ENCODE measurements at regions not wholly inside any gene's neighbourhood (a gene's known extent, or its start where the extent isn't known, plus 50 kb on each side); places are given as distances from the start of the nearest gene placed in this dataset.

DNA sequence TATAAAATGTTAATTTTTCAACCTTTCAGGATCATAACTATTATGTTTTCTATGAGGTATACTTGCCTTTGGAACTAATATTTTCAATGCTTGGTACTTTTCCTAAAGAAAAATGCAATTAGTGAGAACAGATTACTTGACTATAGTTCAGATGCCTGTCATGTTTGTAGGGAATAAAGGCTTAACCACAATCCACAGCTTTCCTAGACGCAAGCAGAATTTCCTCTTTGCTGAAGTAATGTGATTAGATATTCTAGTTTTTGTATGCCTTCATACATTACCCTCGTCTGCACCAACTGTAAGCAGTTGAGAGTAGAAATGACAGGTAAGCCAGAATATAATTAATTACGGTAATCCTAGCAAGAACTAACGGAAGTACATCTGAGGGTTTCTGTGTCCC, 581.4 kb upstream of the MMS22L start:
- H3K4me3 ChIP-seq (IDR thresholded peaks at IDR 0.05; ENCODE audit: insufficient read depth, low read depth, low read length), result no peak overlapping the region
- H4K20me1 ChIP-seq (ENCODE audit: insufficient read depth), result no peaks in the 10 kb centered on the region
- H3K9ac ChIP-seq, result no peak overlapping the region
- no peaks in the 10 kb centered on the region for H3K79me2 ChIP-seq (ENCODE audit: insufficient read depth, low read depth)
- H3K27me3 ChIP-seq (ENCODE audit: insufficient read depth, low read depth), result no peaks in the 10 kb centered on the region
- H3K4me2 ChIP-seq, result no peak overlapping the region
- no peak overlapping the region for H2AFZ ChIP-seq (ENCODE audit: low read depth)
- TF ChIP-seq, protein P1, sequence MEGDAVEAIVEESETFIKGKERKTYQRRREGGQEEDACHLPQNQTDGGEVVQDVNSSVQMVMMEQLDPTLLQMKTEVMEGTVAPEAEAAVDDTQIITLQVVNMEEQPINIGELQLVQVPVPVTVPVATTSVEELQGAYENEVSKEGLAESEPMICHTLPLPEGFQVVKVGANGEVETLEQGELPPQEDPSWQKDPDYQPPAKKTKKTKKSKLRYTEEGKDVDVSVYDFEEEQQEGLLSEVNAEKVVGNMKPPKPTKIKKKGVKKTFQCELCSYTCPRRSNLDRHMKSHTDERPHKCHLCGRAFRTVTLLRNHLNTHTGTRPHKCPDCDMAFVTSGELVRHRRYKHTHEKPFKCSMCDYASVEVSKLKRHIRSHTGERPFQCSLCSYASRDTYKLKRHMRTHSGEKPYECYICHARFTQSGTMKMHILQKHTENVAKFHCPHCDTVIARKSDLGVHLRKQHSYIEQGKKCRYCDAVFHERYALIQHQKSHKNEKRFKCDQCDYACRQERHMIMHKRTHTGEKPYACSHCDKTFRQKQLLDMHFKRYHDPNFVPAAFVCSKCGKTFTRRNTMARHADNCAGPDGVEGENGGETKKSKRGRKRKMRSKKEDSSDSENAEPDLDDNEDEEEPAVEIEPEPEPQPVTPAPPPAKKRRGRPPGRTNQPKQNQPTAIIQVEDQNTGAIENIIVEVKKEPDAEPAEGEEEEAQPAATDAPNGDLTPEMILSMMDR (conservative IDR thresholded peaks at IDR 0.05; ENCODE audit: low read depth, low read length), result no peak
- H3K4me1 ChIP-seq (ENCODE audit: low read depth, poor library complexity, severe bottlenecking), result no peaks in the 10 kb centered on the region
- no peak overlapping the region for H3K27ac ChIP-seq
- no peaks in the 10 kb centered on the region for H3K36me3 ChIP-seq (ENCODE audit: insufficient read depth)

GRCh38 chr6:97864826-97865225, 581.8 kb upstream of the MMS22L start:
- TF ChIP-seq, protein P1 (conservative IDR thresholded peaks at IDR 0.05; ENCODE audit: low read depth, low read length), result no peak
- H3K79me2 ChIP-seq (ENCODE audit: insufficient read depth, low read depth), result no peaks in the 10 kb centered on the region
- no peak overlapping the region for H3K9ac ChIP-seq
- H3K4me1 ChIP-seq (ENCODE audit: low read depth, poor library complexity, severe bottlenecking), result no peaks in the 10 kb centered on the region
- no peak overlapping the region for H2AFZ ChIP-seq (ENCODE audit: low read depth)
- H3K36me3 ChIP-seq (ENCODE audit: insufficient read depth), result no peaks in the 10 kb centered on the region
- no peak overlapping the region for H3K27ac ChIP-seq
- no peaks in the 10 kb centered on the region for H3K27me3 ChIP-seq (ENCODE audit: insufficient read depth, low read depth)
- H3K4me2 ChIP-seq, result no peak overlapping the region
- H3K4me3 ChIP-seq (IDR thresholded peaks at IDR 0.05; ENCODE audit: insufficient read depth, low read depth, low read length), result no peak overlapping the region
- H4K20me1 ChIP-seq (ENCODE audit: insufficient read depth), result no peaks in the 10 kb centered on the region

DNA sequence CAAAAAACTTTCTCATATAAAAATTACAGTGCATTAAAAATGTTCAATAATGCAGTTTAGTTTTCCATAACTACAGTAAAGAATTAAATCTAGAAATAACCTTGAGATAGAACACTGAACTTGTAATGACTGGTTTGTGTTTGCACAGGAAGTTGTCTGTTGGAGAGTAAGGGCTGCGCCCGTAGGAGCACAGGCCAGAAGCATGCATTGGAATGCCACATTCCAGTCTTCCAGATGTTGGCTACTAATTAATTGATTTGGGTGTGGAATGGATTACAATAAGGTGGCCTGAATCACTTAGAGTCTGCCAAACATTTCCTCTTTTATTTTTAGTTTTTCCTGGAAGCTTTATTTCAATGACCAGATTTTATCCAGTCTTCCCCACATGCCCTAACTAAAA, 582.6 kb upstream of the MMS22L start:
- no peak overlapping the region for H3K27ac ChIP-seq
- H3K9ac ChIP-seq, result no peak overlapping the region
- no peaks in the 10 kb centered on the region for H3K27me3 ChIP-seq (ENCODE audit: insufficient read depth, low read depth)
- H3K79me2 ChIP-seq (ENCODE audit: insufficient read depth, low read depth), result no peaks in the 10 kb centered on the region
- TF ChIP-seq, protein P1 (conservative IDR thresholded peaks at IDR 0.05; ENCODE audit: low read depth, low read length), result no peak
- no peak overlapping the region for H3K4me2 ChIP-seq
- no peaks in the 10 kb centered on the region for H3K36me3 ChIP-seq (ENCODE audit: insufficient read depth)
- no peak overlapping the region for H2AFZ ChIP-seq (ENCODE audit: low read depth)
- H3K4me1 ChIP-seq (ENCODE audit: low read depth, poor library complexity, severe bottlenecking), result peaks cover 3% of the 10 kb centered on the region
- H3K4me3 ChIP-seq (IDR thresholded peaks at IDR 0.05; ENCODE audit: insufficient read depth, low read depth, low read length), result no peak overlapping the region
- no peaks in the 10 kb centered on the region for H4K20me1 ChIP-seq (ENCODE audit: insufficient read depth)

DNA sequence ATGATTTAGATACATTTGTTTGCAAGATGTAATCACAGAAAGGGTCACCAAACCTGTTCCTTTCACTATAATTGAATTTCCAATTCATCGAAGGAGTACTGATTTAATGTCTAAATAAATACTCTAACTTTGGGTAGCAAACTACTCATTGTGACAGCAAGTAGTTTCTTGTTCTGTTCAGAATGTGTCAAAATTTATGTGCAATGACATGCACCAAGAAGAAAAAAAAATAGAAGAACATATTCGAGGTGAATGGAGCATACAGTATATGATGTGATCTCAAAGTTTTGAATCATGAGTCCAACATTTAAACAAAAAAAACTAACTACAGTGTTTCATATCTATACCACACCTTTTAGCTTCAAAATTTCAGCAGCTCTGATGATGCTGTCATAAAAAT, 583.6 kb upstream of the MMS22L start:
- Histone ChIP-seq H3K4me3 (IDR thresholded peaks at IDR 0.05; ENCODE audit: insufficient read depth, low read depth, low read length) (no peak overlapping the region), H3K79me2 (ENCODE audit: insufficient read depth, low read depth) (no peaks in the 10 kb centered on the region), H3K36me3 (ENCODE audit: insufficient read depth) (no peaks in the 10 kb centered on the region), H3K27me3 (ENCODE audit: insufficient read depth, low read depth) (no peaks in the 10 kb centered on the region), H2AFZ (ENCODE audit: low read depth) (no peak overlapping the region), H3K4me1 (ENCODE audit: low read depth, poor library complexity, severe bottlenecking) (peaks cover 8% of the 10 kb centered on the region), H4K20me1 (ENCODE audit: insufficient read depth) (no peaks in the 10 kb centered on the region), H3K9ac (no peak overlapping the region), H3K27ac (no peak overlapping the region), H3K4me2 (no peak overlapping the region)
- TF ChIP-seq, protein P1 (conservative IDR thresholded peaks at IDR 0.05; ENCODE audit: low read depth, low read length), result no peak

Measured in KMS-11 (cell line).